GM19452 (cell line): ENCODE measurements at regions not wholly inside any gene's neighbourhood (a gene's known extent, or its start where the extent isn't known, plus 50 kb on each side); places are given as distances from the start of the nearest gene placed in this dataset.

Source experiments
- ATAC-seq: cut with Tn5 transposase; IDR thresholded peaks from one replicate; pipeline ENCODE4 v1.9.1; 2021; ENCODE audit not compliant: unreplicated experiment

DNA sequence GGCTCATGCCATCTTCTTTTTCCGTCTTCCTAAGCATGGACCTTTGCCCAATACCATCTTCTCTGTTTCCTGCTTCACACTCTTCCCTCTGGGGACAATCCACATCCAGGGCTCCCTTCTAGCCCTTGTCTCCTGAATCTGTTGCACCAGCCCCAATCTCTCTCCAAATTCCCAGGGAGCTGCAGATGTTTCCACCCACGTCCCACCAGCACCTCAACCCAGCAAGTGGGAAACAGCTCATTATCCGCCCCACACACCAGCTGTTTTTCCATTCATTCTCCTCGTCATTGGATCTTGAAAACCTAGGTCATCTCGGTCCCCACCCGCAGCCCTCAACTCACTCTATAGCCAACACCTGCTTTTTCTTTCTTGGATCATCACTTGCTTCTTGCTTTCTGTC lies 185.0 kb upstream of the CDYL start:
- no peak for ATAC-seq

- ATAC-seq: no peak
Observed at GRCh38 chr6:4589295-4589694, 186.9 kb upstream of the CDYL start.

DNA sequence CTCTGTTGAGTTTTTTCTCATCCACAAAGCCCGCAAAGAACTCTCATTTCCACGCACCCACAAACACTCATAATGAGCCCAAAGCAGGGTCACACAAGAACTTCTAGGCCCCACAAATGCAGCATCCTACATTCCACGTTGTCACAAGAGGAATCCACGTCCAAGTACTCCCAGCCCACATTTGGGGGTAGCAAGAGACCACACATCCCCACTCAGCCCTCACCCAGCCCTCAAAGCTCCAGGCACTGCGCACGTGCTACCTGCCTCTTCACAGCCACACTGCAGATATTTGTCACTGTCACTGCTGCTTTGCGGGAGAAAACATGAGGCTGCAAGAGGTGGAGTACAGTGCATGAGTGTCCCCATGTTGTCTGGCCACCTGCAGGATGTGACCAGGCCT lies 187.6 kb upstream of the CDYL start:
- no peak for ATAC-seq

DNA sequence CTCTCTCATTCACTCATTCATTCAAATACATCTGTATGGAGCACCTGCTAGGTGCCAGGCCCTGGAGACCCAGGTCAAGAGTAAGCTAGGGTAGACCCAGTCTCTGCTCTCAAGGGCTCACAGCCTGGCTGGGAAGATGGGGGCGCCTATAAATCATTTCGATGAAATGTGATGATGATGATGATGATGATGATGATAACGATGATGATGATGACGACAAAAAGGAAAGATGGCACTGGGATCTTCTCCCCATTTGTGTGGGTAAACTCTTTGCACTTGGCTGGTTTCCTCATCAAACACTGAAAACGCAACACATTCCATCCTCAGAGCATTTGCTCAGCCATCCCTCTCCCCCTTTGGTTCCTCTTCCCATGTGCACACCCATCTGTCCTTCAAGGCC lies 188.0 kb upstream of the CDYL start:
- no peak for ATAC-seq

- ATAC-seq: no peak
Observed at GRCh38 chr6:4587171-4587570, 189.0 kb upstream of the CDYL start.

- ATAC-seq: no peak
Observed at GRCh38 chr6:4586469-4586859, 189.7 kb upstream of the CDYL start.

GRCh38 chr6:4585682-4586468 lies 190.3 kb upstream of the CDYL start:
- no peak for ATAC-seq

GRCh38 chr6:4584801-4585200 lies 191.4 kb upstream of the CDYL start:
- ATAC-seq: no peak

GRCh38 chr6:4582506-4583417 lies 193.4 kb upstream of the CDYL start:
- no peak for ATAC-seq

- ATAC-seq: no peak
Observed at GRCh38 chr6:4581468-4582385, 194.5 kb upstream of the CDYL start.

- ATAC-seq: no peak
Observed at GRCh38 chr6:4580361-4580760, 195.8 kb upstream of the CDYL start.

DNA sequence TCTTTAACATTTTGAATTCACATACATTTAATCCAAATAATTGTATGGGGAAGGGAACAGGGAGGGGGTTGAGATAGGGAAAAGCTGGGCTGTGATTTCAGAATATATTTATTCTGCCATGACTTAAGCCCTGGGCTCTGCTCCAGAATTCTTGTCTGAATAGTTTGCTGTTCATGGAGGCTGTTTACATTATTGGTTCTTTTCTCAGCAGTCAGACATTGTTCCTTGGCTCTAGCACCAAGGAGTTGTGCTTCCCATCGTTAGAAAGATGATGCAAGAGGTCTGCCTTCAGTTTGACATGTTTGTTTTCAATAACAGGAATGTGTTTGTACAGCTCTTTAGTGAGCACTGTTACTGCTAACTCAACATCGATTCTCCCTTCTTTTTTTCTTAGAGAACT lies 198.8 kb upstream of the CDYL start:
- no peak for ATAC-seq

DNA sequence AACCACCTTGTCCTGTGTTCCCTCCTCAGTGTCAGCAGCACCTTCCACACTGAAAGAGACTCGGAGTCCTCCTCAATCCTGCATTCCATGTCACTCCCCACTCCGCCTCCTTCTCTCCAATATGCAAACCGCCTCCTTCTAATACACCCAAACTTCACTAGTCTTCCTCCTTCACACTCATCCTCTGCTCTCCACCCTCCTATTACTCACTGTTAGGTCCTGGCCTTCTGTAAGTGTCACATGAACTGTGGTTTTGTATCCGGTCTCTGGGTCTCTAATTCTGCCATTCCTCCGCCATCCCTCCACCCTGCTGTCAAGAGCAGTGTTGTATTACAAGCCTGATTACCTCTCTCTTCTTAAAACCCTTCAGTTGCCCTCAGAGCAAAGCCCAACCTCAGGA lies 200.5 kb upstream of the CDYL start:
- ATAC-seq: no peak

- no peak for ATAC-seq
Observed at GRCh38 chr6:4574007-4574406, 202.2 kb upstream of the CDYL start.

- no peak for ATAC-seq
Observed at GRCh38 chr6:4571011-4571410, 205.2 kb upstream of the CDYL start.

DNA sequence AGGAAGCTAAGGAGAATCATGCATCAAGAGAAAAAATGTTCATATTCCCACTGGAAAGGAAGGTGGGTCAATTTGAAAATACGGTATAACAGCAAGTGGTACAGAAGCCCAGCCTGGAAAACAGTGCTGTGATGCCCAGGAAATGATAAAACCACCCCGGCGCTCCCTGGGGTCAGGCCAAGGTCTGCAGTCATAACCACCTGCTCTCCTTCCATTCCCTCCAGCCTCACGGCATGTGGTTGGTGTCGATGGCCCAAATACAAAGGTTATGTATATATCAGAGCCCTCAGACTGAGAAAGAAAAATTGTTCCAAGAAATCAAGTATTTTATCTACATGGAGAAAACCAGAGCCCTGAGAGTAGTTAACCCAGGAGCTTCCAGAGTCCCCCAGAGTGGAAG lies 208.1 kb upstream of the CDYL start:
- ATAC-seq: no peak

GRCh38 chr6:4567141-4567540 lies 209.1 kb upstream of the CDYL start:
- ATAC-seq: no peak

DNA sequence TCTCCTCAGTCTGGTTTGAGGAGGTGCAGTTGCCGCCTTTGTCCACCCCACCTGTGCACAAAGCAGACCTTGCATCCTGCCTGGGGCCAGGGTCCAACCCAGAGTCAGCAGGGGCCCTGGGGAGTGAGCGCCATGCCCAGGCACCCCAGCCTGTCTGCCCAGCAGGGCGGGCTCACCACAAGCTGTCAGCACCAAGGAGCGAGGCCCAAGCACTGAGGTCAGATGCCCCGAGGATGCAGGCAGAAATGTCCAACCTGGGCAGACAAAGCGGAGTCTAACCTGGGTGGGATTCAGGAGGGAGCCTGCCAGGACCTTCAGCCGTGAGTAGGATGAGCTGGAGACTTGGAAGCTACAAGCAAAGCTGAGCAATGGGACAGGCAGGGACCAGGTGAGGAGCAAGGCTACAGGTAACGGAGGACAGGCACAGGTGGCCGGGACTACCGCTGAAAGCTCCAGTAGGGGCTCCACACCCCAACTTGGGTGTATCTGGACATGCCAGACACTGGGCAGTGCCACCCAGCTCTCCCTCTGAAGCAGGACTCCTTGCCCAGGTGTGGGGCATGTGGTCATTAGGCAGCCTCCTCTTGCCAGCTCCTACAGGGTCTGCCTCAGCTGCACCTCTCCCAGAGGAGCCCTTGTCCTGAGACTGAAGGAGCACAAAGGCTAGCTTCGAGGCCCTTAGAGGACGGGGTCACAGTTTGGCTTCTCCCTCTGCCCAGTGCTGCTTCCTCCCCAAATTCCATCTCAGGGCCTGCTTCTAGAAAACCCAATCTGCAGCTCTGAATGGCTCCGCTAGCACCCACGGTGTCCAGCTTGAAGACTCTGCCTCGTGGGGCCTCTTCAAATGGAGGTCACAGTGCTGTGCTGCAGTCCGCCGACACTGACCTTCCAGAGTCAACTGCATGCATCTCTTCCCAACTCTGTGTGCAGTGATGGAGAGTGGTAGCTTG lies 210.6 kb upstream of the CDYL start:
- no peak for ATAC-seq

DNA sequence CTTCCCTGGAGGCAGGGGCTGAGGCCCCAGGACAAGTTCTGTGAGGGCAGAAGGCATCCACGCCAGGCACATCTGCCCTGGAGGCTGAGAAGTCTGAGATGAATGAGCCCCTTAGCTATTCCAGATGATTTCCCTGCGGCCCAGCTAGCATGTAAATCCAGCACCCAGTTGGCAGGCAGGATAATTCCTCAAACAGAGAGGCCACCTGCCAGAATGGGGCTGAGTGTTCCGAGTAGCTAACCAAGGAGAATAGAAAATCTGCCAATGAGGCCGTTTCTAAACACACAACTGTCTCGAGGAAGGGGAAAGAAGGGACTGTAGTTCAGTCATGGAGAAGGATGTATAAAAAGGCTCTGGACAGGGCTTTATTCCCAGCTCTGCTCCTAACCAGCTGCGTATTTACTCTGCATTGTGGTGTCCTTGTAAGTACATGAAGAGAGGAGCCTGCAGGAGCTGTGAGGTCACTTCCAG lies 211.4 kb upstream of the CDYL start:
- no peak for ATAC-seq

- ATAC-seq: no peak
Observed at GRCh38 chr6:4563877-4564276, 212.3 kb upstream of the CDYL start.
